Limb (tissue), 2 donors: ENCODE measurements at regions not wholly inside any gene's neighbourhood (a gene's known extent, or its start where the extent isn't known, plus 50 kb on each side); places are given as distances from the start of the nearest gene placed in this dataset.

Experiments
- DNase-seq, 2 donors: peaks; one replicate each; pipeline ENCODE4 v3.0.0-alpha.2; 2016; ENCODE audit errors: extremely low spot score in 2 of 2

DNA sequence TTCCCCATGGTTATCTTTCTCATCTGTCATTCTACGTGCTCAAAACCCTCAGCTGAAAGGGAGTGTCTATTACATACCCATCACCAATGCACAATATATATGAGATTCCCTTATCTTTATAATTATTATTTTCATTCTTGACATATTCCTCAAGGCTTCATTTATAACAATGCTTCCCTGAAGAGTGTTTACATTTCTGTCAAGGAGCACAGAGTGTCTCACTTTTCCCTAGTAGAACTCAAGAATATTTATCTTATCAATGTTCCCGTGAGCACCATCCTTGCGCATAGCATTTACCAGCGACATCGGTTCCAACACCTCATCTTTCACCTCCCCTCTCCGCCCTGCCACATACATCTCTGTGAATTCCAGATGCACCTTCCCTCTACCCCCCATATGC lies 250.6 kb downstream of the PLA2G4A start:
- DNase-seq: no peak

- no peak for DNase-seq
These were observed 262.9 kb downstream of the PLA2G4A start for GRCh38 chr1:187091666-187092065.

DNA sequence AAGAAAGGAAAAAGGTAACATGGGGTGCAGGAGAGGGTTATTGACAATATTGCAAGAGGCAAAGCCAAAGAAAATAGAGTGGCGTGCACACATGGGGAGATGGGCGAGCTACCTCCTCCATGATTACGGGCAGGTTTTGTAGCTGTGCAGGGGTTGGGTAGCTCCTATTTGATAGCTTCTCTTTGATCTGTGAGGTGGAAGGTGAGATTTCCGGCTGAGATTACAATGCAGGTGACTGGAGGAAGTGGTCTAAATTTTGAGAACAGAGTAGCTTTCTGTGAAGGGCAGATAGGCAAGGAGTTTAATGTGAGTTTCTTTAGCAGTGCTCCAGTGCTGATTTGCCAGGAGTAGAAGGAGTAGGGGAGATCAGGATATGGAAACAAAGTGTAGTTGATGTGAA lies 263.4 kb downstream of the PLA2G4A start:
- no peak for DNase-seq

DNA sequence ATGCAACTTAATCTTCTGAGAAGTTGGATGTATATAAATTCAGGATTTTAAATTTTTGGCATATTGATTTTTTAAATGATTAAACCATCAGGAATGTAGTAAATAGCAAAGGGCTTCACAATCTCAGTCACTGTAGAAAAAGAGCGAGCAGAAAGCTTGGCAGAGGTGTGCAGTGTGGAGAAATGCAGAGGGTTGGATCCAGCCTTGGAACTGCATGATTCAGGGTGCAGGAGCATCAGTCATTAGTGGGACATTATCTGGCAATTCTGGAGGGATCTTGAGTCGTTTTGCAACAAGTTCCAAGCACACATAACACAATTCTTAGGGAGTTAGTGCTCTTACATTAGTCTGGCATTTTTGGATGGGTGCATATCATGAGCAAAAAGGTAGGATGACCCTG lies 267.9 kb downstream of the PLA2G4A start:
- DNase-seq: no peak

- no peak for DNase-seq
These were observed 281.6 kb downstream of the PLA2G4A start for GRCh38 chr1:187110351-187110750.

GRCh38 chr1:187114792-187115191 lies 286.0 kb downstream of the PLA2G4A start:
- DNase-seq: no peak

GRCh38 chr1:187121661-187122060 lies 292.9 kb downstream of the PLA2G4A start:
- no peak for DNase-seq

- DNase-seq: no peak
These were observed 293.8 kb downstream of the PLA2G4A start for GRCh38 chr1:187122566-187122965.

GRCh38 chr1:187129132-187129531 lies 300.4 kb downstream of the PLA2G4A start:
- DNase-seq: no peak

GRCh38 chr1:187143783-187144182 lies 315.0 kb downstream of the PLA2G4A start:
- no peak for DNase-seq

GRCh38 chr1:187146388-187146787 lies 317.6 kb downstream of the PLA2G4A start:
- DNase-seq: no peak

DNA sequence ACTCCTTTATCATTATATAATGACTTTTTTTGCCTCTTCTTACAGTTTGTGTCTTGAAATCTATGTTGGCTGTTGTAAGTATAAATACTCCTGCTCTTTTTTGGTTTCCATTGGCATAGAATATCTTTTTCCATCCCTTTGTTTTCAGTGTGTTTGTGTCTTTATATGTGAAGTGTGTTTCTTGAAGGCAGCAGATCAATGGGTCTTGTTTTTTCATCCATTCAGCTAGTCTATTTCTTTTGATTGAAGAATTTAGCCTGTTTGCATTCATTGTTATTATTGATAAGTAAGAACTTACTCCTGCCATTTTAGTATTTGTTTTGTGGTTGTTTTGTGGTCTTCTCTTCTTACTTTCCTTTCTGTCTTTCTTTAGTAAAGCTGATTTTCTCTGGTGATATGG lies 322.8 kb downstream of the PLA2G4A start:
- no peak for DNase-seq

GRCh38 chr1:187153047-187153446 lies 324.3 kb downstream of the PLA2G4A start:
- no peak for DNase-seq

DNA sequence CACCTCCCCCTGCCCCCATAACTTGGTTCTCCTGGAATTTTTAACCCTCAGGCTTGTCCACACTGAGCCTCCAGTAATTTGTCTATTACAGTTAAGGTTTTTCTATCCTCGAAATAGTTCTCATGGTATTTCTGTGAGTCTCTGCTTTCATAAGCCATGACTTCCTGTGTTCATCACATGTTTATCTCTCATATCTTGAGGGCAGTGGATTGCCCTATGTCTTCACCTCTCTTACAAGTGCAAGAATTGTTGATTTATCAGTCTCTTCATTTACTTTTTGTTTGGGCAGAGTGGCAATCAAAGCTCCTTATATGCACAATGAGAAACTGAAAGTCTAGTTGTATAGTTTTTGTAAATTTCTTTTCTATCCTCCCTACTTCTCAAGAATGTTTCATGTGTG lies 328.4 kb downstream of the PLA2G4A start:
- DNase-seq: no peak

DNA sequence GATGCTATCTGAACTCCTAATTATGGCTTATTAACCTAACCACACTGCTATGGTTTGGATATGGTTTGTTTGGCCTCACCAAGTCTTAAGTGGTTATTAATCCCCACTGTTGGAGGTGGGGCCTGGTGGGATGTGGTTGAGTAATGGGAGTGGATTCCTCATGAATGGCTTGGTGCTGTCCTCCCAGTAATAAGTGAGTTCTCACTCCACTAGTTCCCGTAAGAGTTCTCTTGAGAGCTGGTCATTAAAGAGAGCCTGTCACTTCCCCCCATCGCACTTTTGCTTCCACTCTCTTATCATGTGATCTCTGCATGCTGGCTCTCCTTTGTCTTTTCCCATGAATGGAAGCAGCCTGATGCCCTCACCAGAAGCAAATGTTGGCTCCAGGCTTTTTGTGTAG lies 328.8 kb downstream of the PLA2G4A start:
- no peak for DNase-seq

DNA sequence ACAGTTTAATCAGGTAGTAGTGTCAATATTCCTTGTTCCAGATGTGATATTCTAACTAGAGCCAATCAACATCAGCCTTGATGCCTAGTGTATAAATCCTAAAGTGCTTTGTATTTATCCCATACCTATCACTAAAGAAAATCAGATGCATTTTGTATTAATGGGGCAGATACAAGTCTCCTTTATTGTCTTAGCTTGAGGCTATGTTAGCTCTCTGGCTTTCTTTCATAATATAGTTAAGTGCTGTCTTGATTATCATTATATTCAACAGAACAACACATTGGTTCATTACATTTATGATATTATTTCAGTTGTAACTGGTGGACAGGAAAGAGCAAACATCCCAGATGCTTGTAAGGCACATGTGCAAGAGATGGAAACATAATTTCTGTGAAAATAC lies 338.8 kb downstream of the PLA2G4A start:
- DNase-seq: no peak

GRCh38 chr1:187168297-187168696 lies 339.5 kb downstream of the PLA2G4A start:
- DNase-seq: no peak

GRCh38 chr1:187185389-187185788 lies 356.6 kb downstream of the PLA2G4A start:
- DNase-seq: no peak

DNA sequence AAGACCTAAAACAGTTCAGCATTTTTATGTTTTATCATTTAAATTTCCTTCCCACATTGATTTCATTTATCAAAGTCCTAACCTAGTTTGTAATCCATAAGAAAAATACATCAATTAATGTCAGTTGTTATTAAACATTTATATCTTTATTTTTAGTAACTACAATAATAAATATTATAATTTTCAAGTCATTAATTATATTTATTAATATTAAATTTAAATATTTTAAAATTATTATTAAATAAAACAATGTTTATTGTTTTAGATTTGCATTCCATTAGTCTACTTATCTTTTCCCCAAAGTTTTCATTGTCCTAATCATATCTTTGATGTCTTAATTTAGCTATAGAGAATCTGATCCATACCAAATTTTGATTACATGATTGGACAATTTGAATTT lies 368.9 kb downstream of the PLA2G4A start:
- DNase-seq: no peak

- no peak for DNase-seq
These were observed 374.5 kb downstream of the PLA2G4A start for GRCh38 chr1:187203257-187203656.

- no peak for DNase-seq
These were observed 383.6 kb downstream of the PLA2G4A start for GRCh38 chr1:187212377-187212776.

GRCh38 chr1:187226396-187226795 lies 397.6 kb downstream of the PLA2G4A start:
- no peak for DNase-seq

DNA sequence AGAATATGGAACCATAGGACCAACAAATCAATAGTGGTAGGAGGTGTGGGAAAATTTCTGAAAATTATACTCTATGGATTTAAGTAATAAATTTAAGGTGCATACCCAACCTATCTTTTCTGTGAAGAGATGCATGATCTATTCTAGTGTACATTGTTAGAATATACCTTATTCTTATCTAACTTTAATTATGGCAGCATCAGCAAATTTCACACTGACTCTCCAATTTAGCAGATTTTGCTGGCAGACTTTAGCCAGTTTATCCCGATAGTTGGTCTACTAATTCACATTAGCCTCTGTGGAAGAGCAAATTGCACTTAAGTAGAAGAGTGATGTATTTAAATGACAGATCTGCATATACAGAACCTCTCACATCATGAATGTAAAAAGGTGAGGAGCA lies 400.0 kb downstream of the PLA2G4A start:
- no peak for DNase-seq

DNA sequence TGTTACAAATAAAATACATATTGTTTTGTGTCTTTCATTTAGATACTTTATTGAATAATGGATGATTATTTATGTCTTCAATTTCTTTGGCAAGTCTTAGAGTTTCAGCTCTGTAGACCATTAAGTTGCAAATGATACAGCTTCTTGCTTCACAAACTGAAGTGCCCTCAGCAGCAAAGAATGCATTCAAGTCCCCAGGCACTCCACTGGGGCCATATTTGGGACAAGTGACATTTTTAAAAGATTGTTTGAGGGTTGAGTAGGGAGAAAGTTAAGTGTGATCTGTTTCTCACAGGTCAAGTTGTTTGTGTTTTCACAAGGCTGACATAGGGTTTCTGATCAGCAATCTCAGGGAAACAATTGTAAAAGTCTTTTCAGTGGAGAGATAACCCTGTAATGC lies 400.7 kb downstream of the PLA2G4A start:
- no peak for DNase-seq

DNA sequence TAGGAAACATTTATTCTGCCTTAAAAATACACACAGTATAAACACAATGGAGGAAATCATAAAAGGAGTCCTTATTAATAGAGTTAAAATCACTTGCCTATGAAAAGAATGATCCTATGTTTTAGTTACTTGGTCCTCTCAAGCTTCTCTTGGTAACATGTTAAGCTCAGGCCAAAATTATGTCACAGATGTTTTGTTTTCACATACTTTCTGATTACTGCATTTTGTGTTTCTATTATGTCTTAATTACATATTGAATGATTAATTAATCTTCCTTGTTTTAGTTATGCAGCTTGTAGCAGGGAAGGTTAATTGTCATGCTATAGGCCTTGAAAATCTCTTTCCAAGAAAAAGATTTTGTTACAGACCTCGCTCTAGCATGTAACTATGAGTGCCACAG lies 406.0 kb downstream of the PLA2G4A start:
- no peak for DNase-seq
